WTC11 (cell line): ENCODE measurements at regions not wholly inside any gene's neighbourhood (a gene's known extent, or its start where the extent isn't known, plus 50 kb on each side); places are given as distances from the start of the nearest gene placed in this dataset.

Source experiments
- FOXP1 ChIP-seq: sonication (generic); formaldehyde crosslinking; IDR thresholded peaks from 2 replicates; pipeline ENCODE4 v1.8.0; 2022; ENCODE audit warnings: missing genetic modification reagents, mild to moderate bottlenecking, moderate library complexity, borderline replicate concordance
- GTF2I ChIP-seq: fragments of 250-450 bp; sonication (Bioruptor Pico); conservative IDR thresholded peaks from 2 replicates; pipeline ENCODE4 v1.4.0; 2021; ENCODE audit warnings: mild to moderate bottlenecking
- NR1H2 ChIP-seq: sonication (generic); formaldehyde crosslinking; IDR thresholded peaks from 2 replicates; pipeline ENCODE4 v1.9.0; 2021; ENCODE audit warnings: mild to moderate bottlenecking, moderate library complexity, missing genetic modification reagents
- SMAD3 ChIP-seq: sonication (generic); formaldehyde crosslinking; IDR thresholded peaks from 2 replicates; pipeline ENCODE4 v1.8.0; 2022; ENCODE audit warnings: missing genetic modification reagents, mild to moderate bottlenecking, borderline replicate concordance
- TCF7 ChIP-seq: sonication (generic); formaldehyde crosslinking; IDR thresholded peaks from 2 replicates; pipeline ENCODE4 v1.8.0; 2022; ENCODE audit warnings: mild to moderate bottlenecking, low read depth, missing genetic modification reagents, moderate library complexity
- ZNF121 ChIP-seq: sonication (generic); formaldehyde crosslinking; IDR thresholded peaks from 2 replicates; pipeline ENCODE4 v1.8.0; 2023; ENCODE audit warnings: missing genetic modification reagents
- TF ChIP-seq, protein P1 (sequence below): fragments of 200-600 bp; IDR thresholded peaks from 2 replicates; pipeline ENCODE4 v1.8.0; 2022; ENCODE audit warnings: antibody characterized with exemption
- TF ChIP-seq, protein P2 (sequence below): sonication (generic); formaldehyde crosslinking; IDR thresholded peaks from 2 replicates; pipeline ENCODE4 v1.8.0; 2022; ENCODE audit warnings: mild to moderate bottlenecking, missing genetic modification reagents
- TF ChIP-seq, protein P3 (sequence below): fragments of 250-450 bp; sonication (Bioruptor Pico); IDR thresholded peaks from 2 replicates; pipeline ENCODE4 v1.9.0; 2021; ENCODE audit warnings: mild to moderate bottlenecking
- TF ChIP-seq, protein P4 (sequence below): sonication (generic); formaldehyde crosslinking; IDR thresholded peaks from 2 replicates; pipeline ENCODE4 v1.8.0; 2022; ENCODE audit warnings: mild to moderate bottlenecking, missing genetic modification reagents
- TF ChIP-seq, protein P5 (sequence below): sonication (generic); formaldehyde crosslinking; IDR thresholded peaks from 2 replicates; pipeline ENCODE4 v1.8.1; 2023; ENCODE audit warnings: mild to moderate bottlenecking, missing genetic modification reagents
- TF ChIP-seq, protein P6 (sequence below): sonication (generic); formaldehyde crosslinking; IDR thresholded peaks from 2 replicates; pipeline ENCODE4 v1.8.1; 2023; ENCODE audit warnings: mild to moderate bottlenecking, missing genetic modification reagents
- TF ChIP-seq, protein P7 (sequence below): sonication (generic); formaldehyde crosslinking; IDR thresholded peaks from 2 replicates; pipeline ENCODE4 v1.8.1; 2022; ENCODE audit warnings: mild to moderate bottlenecking, moderate library complexity, missing genetic modification reagents

DNA sequence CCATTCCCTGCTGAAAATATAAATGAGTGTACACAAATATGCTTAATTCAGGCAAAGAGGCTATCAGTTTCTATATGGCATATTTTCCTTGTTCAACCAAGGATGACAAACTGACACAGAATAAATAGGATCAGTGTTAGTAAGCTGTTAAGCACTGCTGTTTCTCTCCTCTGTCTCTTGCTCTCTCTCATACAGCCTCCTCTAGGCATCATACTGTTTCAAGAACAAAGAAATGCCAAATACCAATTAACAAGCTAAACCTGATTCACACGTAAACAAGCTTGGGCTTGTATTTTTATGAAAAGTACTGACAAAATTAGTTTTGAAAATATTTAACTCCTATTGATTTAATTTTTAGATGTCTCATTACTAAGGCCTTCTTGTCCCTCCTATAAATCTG, 1027.2 kb upstream of the ACVR2A start:
- TF ChIP-seq, protein P1, sequence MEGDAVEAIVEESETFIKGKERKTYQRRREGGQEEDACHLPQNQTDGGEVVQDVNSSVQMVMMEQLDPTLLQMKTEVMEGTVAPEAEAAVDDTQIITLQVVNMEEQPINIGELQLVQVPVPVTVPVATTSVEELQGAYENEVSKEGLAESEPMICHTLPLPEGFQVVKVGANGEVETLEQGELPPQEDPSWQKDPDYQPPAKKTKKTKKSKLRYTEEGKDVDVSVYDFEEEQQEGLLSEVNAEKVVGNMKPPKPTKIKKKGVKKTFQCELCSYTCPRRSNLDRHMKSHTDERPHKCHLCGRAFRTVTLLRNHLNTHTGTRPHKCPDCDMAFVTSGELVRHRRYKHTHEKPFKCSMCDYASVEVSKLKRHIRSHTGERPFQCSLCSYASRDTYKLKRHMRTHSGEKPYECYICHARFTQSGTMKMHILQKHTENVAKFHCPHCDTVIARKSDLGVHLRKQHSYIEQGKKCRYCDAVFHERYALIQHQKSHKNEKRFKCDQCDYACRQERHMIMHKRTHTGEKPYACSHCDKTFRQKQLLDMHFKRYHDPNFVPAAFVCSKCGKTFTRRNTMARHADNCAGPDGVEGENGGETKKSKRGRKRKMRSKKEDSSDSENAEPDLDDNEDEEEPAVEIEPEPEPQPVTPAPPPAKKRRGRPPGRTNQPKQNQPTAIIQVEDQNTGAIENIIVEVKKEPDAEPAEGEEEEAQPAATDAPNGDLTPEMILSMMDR = no peak
- no peak for TF ChIP-seq NR1H2 (CRISPR knock-in tag)
- no peak for TF ChIP-seq TCF7 (CRISPR knock-in tag)
- TF ChIP-seq, protein P2, sequence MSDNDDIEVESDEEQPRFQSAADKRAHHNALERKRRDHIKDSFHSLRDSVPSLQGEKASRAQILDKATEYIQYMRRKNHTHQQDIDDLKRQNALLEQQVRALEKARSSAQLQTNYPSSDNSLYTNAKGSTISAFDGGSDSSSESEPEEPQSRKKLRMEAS (CRISPR knock-in tag) = no peak
- TF ChIP-seq ZNF121 = no peak
- TF ChIP-seq, protein P3, sequence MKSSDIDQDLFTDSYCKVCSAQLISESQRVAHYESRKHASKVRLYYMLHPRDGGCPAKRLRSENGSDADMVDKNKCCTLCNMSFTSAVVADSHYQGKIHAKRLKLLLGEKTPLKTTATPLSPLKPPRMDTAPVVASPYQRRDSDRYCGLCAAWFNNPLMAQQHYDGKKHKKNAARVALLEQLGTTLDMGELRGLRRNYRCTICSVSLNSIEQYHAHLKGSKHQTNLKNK = no peak
- no peak for TF ChIP-seq GTF2I (CRISPR knock-in tag)
- no peak for TF ChIP-seq FOXP1 (CRISPR knock-in tag)
- TF ChIP-seq SMAD3 (CRISPR knock-in tag) = no peak
- TF ChIP-seq, protein P4, sequence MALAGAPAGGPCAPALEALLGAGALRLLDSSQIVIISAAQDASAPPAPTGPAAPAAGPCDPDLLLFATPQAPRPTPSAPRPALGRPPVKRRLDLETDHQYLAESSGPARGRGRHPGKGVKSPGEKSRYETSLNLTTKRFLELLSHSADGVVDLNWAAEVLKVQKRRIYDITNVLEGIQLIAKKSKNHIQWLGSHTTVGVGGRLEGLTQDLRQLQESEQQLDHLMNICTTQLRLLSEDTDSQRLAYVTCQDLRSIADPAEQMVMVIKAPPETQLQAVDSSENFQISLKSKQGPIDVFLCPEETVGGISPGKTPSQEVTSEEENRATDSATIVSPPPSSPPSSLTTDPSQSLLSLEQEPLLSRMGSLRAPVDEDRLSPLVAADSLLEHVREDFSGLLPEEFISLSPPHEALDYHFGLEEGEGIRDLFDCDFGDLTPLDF (CRISPR knock-in tag) = no peak
- TF ChIP-seq, protein P5, sequence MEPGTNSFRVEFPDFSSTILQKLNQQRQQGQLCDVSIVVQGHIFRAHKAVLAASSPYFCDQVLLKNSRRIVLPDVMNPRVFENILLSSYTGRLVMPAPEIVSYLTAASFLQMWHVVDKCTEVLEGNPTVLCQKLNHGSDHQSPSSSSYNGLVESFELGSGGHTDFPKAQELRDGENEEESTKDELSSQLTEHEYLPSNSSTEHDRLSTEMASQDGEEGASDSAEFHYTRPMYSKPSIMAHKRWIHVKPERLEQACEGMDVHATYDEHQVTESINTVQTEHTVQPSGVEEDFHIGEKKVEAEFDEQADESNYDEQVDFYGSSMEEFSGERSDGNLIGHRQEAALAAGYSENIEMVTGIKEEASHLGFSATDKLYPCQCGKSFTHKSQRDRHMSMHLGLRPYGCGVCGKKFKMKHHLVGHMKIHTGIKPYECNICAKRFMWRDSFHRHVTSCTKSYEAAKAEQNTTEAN (CRISPR knock-in tag) = no peak
- TF ChIP-seq, protein P6, sequence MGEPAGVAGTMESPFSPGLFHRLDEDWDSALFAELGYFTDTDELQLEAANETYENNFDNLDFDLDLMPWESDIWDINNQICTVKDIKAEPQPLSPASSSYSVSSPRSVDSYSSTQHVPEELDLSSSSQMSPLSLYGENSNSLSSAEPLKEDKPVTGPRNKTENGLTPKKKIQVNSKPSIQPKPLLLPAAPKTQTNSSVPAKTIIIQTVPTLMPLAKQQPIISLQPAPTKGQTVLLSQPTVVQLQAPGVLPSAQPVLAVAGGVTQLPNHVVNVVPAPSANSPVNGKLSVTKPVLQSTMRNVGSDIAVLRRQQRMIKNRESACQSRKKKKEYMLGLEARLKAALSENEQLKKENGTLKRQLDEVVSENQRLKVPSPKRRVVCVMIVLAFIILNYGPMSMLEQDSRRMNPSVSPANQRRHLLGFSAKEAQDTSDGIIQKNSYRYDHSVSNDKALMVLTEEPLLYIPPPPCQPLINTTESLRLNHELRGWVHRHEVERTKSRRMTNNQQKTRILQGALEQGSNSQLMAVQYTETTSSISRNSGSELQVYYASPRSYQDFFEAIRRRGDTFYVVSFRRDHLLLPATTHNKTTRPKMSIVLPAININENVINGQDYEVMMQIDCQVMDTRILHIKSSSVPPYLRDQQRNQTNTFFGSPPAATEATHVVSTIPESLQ (CRISPR knock-in tag) = no peak
- TF ChIP-seq, protein P7, sequence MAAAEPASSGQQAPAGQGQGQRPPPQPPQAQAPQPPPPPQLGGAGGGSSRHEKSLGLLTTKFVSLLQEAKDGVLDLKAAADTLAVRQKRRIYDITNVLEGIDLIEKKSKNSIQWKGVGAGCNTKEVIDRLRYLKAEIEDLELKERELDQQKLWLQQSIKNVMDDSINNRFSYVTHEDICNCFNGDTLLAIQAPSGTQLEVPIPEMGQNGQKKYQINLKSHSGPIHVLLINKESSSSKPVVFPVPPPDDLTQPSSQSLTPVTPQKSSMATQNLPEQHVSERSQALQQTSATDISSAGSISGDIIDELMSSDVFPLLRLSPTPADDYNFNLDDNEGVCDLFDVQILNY = no peak
